ENCODE measurements at regions not wholly inside any gene's neighbourhood (a gene's known extent, or its start where the extent isn't known, plus 50 kb on each side); places are given as distances from the start of the nearest gene placed in this dataset.
A peak's percentile ranks its signal among the peaks of the same experiment; 100 is the strongest.

GRCh38 chr4:162943263-162943662, 223.4 kb downstream of the NAF1 start:
- H3K4me3 ChIP-seq (ENCODE audit: low read length): no peak overlapping the region
- no peak for DNase-seq (ENCODE audit: low read depth)
- H3K36me3 ChIP-seq (ENCODE audit: control insufficient read depth, insufficient read depth, low read length, severe bottlenecking): no peaks in the 10 kb centered on the region
- no peaks in the 10 kb centered on the region for H3K9me3 ChIP-seq (ENCODE audit: control insufficient read depth, low read length)
- no peak overlapping the region for H3K9ac ChIP-seq (ENCODE audit: low read length)
- H3K27me3 ChIP-seq (replicated peaks; ENCODE audit: control insufficient read depth, insufficient read depth, low read length): no peaks in the 10 kb centered on the region
- H3K4me1 ChIP-seq (ENCODE audit: control insufficient read depth, insufficient read depth, low read length): no peaks in the 10 kb centered on the region

GRCh38 chr4:162938738-162939485, 227.8 kb downstream of the NAF1 start:
- Histone ChIP-seq H3K4me3 (ENCODE audit: low read length) (no peak overlapping the region), H3K4me1 (ENCODE audit: control insufficient read depth, insufficient read depth, low read length) (no peaks in the 10 kb centered on the region), H3K27me3 (replicated peaks; ENCODE audit: control insufficient read depth, insufficient read depth, low read length) (no peaks in the 10 kb centered on the region), H3K9me3 (ENCODE audit: control insufficient read depth, low read length) (no peaks in the 10 kb centered on the region), H3K36me3 (ENCODE audit: control insufficient read depth, insufficient read depth, low read length, severe bottlenecking) (no peaks in the 10 kb centered on the region), H3K9ac (ENCODE audit: low read length) (no peak overlapping the region)
- peak; percentile 1 for DNase-seq (ENCODE audit: low read depth)

DNA sequence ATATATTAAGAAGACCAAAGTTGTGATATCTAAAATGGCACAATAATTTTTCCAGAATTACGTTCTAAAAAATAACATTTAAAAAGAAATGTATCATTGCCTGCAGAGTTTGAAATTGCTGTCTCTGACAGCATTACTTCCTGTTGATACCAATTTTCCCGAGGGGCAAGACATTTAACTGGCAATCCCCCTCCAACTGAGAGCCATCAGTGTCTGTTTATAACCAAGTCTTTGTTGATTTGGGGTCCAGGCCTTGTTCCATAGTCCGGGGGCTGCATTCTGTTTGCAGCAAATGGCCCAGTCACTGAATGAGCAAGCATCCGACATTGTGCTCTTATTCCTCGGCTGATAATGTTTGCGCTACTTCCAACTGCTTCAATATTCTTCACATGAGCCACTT, 231.5 kb downstream of the NAF1 start:
- Histone ChIP-seq H3K27me3 (replicated peaks; ENCODE audit: control insufficient read depth, insufficient read depth, low read length) (no peaks in the 10 kb centered on the region), H3K9me3 (ENCODE audit: control insufficient read depth, low read length) (no peaks in the 10 kb centered on the region), H3K9ac (ENCODE audit: low read length) (no peak overlapping the region), H3K4me3 (ENCODE audit: low read length) (no peak overlapping the region), H3K4me1 (ENCODE audit: control insufficient read depth, insufficient read depth, low read length) (no peaks in the 10 kb centered on the region), H3K36me3 (ENCODE audit: control insufficient read depth, insufficient read depth, low read length, severe bottlenecking) (no peaks in the 10 kb centered on the region)
- DNase-seq (ENCODE audit: low read depth): no peak

DNA sequence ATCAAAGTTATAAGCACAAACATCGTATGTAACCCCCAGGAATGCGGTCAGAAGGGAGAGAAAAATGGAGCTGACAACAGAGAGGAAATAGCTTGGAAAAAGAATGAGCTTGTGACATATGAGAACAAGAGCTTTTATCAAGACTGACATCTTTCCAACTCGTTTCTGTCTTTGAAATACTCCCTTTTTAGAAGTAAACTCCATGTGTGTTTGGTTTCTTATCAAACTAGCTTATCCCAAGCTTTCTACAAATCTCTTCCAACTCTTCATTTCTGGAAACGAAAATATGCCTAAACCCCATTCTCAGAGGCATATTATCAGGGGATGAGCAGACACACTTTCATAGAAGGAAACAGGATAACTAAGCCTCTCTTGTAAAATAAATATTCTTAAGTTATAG, 235.4 kb downstream of the NAF1 start:
- no peak for DNase-seq (ENCODE audit: low read depth)
- Histone ChIP-seq H3K36me3 (ENCODE audit: control insufficient read depth, insufficient read depth, low read length, severe bottlenecking) (no peaks in the 10 kb centered on the region), H3K9me3 (ENCODE audit: control insufficient read depth, low read length) (no peaks in the 10 kb centered on the region), H3K4me3 (ENCODE audit: low read length) (no peak overlapping the region), H3K27me3 (replicated peaks; ENCODE audit: control insufficient read depth, insufficient read depth, low read length) (no peaks in the 10 kb centered on the region), H3K4me1 (ENCODE audit: control insufficient read depth, insufficient read depth, low read length) (no peaks in the 10 kb centered on the region), H3K9ac (ENCODE audit: low read length) (no peak overlapping the region)

- no peaks in the 10 kb centered on the region for H3K27me3 ChIP-seq (replicated peaks; ENCODE audit: control insufficient read depth, insufficient read depth, low read length)
- H3K9ac ChIP-seq (ENCODE audit: low read length): no peak overlapping the region
- no peak for DNase-seq (ENCODE audit: low read depth)
- H3K36me3 ChIP-seq (ENCODE audit: control insufficient read depth, insufficient read depth, low read length, severe bottlenecking): no peaks in the 10 kb centered on the region
- H3K4me1 ChIP-seq (ENCODE audit: control insufficient read depth, insufficient read depth, low read length): no peaks in the 10 kb centered on the region
- no peaks in the 10 kb centered on the region for H3K9me3 ChIP-seq (ENCODE audit: control insufficient read depth, low read length)
- H3K4me3 ChIP-seq (ENCODE audit: low read length): no peak overlapping the region
Measured at GRCh38 chr4:162921178-162921785, 245.4 kb downstream of the NAF1 start.

- Histone ChIP-seq H3K4me3 (ENCODE audit: low read length) (no peak overlapping the region), H3K4me1 (ENCODE audit: control insufficient read depth, insufficient read depth, low read length) (no peaks in the 10 kb centered on the region), H3K27me3 (replicated peaks; ENCODE audit: control insufficient read depth, insufficient read depth, low read length) (no peaks in the 10 kb centered on the region), H3K9ac (ENCODE audit: low read length) (no peak overlapping the region), H3K9me3 (ENCODE audit: control insufficient read depth, low read length) (peaks cover 4% of the 10 kb centered on the region), H3K36me3 (ENCODE audit: control insufficient read depth, insufficient read depth, low read length, severe bottlenecking) (no peaks in the 10 kb centered on the region)
- DNase-seq (ENCODE audit: low read depth): no peak
Measured at GRCh38 chr4:162920649-162921048, 246.0 kb downstream of the NAF1 start.

DNA sequence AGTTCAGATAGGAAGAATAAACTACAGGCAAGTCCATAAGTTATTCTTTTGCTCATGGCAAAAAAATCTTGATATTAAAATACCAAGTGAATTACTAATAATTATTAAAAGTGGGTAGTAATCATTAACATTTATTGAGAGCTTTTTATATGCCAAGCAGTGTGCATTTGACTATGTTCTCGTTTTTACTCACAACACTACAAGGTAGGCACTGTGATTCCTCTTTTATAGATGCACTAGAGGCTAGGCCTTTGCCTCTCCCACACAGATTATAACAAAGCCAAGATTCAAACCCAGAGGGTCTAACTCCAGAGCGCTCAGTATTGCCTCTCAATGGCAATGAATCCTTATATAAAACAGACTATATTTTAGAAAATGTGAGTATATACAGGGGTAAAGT, 254.2 kb downstream of the NAF1 start:
- Histone ChIP-seq H3K4me3 (ENCODE audit: low read length) (no peak overlapping the region), H3K9ac (ENCODE audit: low read length) (no peak overlapping the region), H3K27me3 (replicated peaks; ENCODE audit: control insufficient read depth, insufficient read depth, low read length) (no peaks in the 10 kb centered on the region), H3K36me3 (ENCODE audit: control insufficient read depth, insufficient read depth, low read length, severe bottlenecking) (no peaks in the 10 kb centered on the region), H3K9me3 (ENCODE audit: control insufficient read depth, low read length) (peaks cover 5% of the 10 kb centered on the region), H3K4me1 (ENCODE audit: control insufficient read depth, insufficient read depth, low read length) (no peaks in the 10 kb centered on the region)
- no peak for DNase-seq (ENCODE audit: low read depth)

- Histone ChIP-seq H3K9me3 (ENCODE audit: control insufficient read depth, low read length) (peaks cover 5% of the 10 kb centered on the region), H3K27me3 (replicated peaks; ENCODE audit: control insufficient read depth, insufficient read depth, low read length) (no peaks in the 10 kb centered on the region)
Measured at GRCh38 chr4:162911349-162911748, 255.3 kb downstream of the NAF1 start.

GRCh38 chr4:162909952-162910351, 256.7 kb downstream of the NAF1 start:
- no peaks in the 10 kb centered on the region for H3K27me3 ChIP-seq (replicated peaks; ENCODE audit: control insufficient read depth, insufficient read depth, low read length)
- H3K9me3 ChIP-seq (ENCODE audit: control insufficient read depth, low read length): no peaks in the 10 kb centered on the region
- H3K36me3 ChIP-seq (ENCODE audit: control insufficient read depth, insufficient read depth, low read length, severe bottlenecking): no peaks in the 10 kb centered on the region
- DNase-seq (ENCODE audit: low read depth): no peak
- H3K4me1 ChIP-seq (ENCODE audit: control insufficient read depth, insufficient read depth, low read length): no peaks in the 10 kb centered on the region
- H3K9ac ChIP-seq (ENCODE audit: low read length): no peak overlapping the region
- H3K4me3 ChIP-seq (ENCODE audit: low read length): no peak overlapping the region

More at GRCh38 chr4:162911349-162911748, 255.3 kb downstream of the NAF1 start:
- Histone ChIP-seq H3K36me3 (ENCODE audit: control insufficient read depth, insufficient read depth, low read length, severe bottlenecking) (no peaks in the 10 kb centered on the region), H3K9ac (ENCODE audit: low read length) (no peak overlapping the region), H3K4me3 (ENCODE audit: low read length) (no peak overlapping the region), H3K4me1 (ENCODE audit: control insufficient read depth, insufficient read depth, low read length) (no peaks in the 10 kb centered on the region)
- DNase-seq (ENCODE audit: low read depth): no peak

GRCh38 chr4:162894387-162894786, 272.3 kb downstream of the NAF1 start:
- H3K4me3 ChIP-seq (ENCODE audit: low read length): no peak overlapping the region
- H3K36me3 ChIP-seq (ENCODE audit: control insufficient read depth, insufficient read depth, low read length, severe bottlenecking): no peaks in the 10 kb centered on the region
- no peaks in the 10 kb centered on the region for H3K27me3 ChIP-seq (replicated peaks; ENCODE audit: control insufficient read depth, insufficient read depth, low read length)
- no peaks in the 10 kb centered on the region for H3K4me1 ChIP-seq (ENCODE audit: control insufficient read depth, insufficient read depth, low read length)
- H3K9me3 ChIP-seq (ENCODE audit: control insufficient read depth, low read length): no peaks in the 10 kb centered on the region
- no peak for DNase-seq (ENCODE audit: low read depth)
- no peak overlapping the region for H3K9ac ChIP-seq (ENCODE audit: low read length)

GRCh38 chr4:162891788-162892707, 274.6 kb downstream of the NAF1 start:
- H3K4me1 ChIP-seq (ENCODE audit: control insufficient read depth, insufficient read depth, low read length): no peaks in the 10 kb centered on the region
- no peaks in the 10 kb centered on the region for H3K9me3 ChIP-seq (ENCODE audit: control insufficient read depth, low read length)
- DNase-seq (ENCODE audit: low read depth): no peak
- no peaks in the 10 kb centered on the region for H3K27me3 ChIP-seq (replicated peaks; ENCODE audit: control insufficient read depth, insufficient read depth, low read length)
- H3K36me3 ChIP-seq (ENCODE audit: control insufficient read depth, insufficient read depth, low read length, severe bottlenecking): no peaks in the 10 kb centered on the region
- H3K9ac ChIP-seq (ENCODE audit: low read length): no peak overlapping the region
- no peak overlapping the region for H3K4me3 ChIP-seq (ENCODE audit: low read length)

Measured in adipocyte (in vitro differentiated cells).